Esophagus squamous epithelium (tissue), 4 donors: ENCODE measurements at regions not wholly inside any gene's neighbourhood (a gene's known extent, or its start where the extent isn't known, plus 50 kb on each side); places are given as distances from the start of the nearest gene placed in this dataset.

Source experiments
- CTCF ChIP-seq, 6 experiments: fragments of 450-650 bp in 4 of 6; fragments of 200-600 bp in 2 of 6; sonication (generic) in 2 of 6; IDR thresholded peaks; one replicate each; pipeline ENCODE4 v1.5.1; 2016 to 2019; ENCODE audit warnings: antibody characterized with exemption in 6 of 6, mild to moderate bottlenecking in 4 of 6, moderate library complexity in 4 of 6
- POLR2A ChIP-seq, 4 donors: fragments of 450-650 bp; IDR thresholded peaks; one replicate each; pipeline ENCODE4 v1.6.1; 2017; ENCODE audit warnings: antibody characterized with exemption in 4 of 4, mild to moderate bottlenecking in 4 of 4, moderate library complexity in 3 of 4

- TF ChIP-seq CTCF (IDR thresholded peaks at IDR 0.05) (no peak), POLR2A (IDR thresholded peaks at IDR 0.05) (no peak)
Observed at GRCh38 chr3:72660270-72661114, 187.8 kb downstream of the SHQ1 start.
